Tibial nerve (tissue), 4 donors: ENCODE measurements at regions not wholly inside any gene's neighbourhood (a gene's known extent, or its start where the extent isn't known, plus 50 kb on each side); places are given as distances from the start of the nearest gene placed in this dataset.

Experiments used
- DNase-seq, 2 donors: peaks; one replicate each; pipeline ENCODE4 v3.0.0-alpha.2; 2019; ENCODE audit warnings: low spot score in 2 of 2
- H3K27ac ChIP-seq, 4 donors: fragments of 200-600 bp; sonication (generic) in 3 of 4; one replicate each; pipeline ENCODE4 v1.5.1; 2017 to 2019; ENCODE audit warnings: mild to moderate bottlenecking in 1 of 4
- H3K27me3 ChIP-seq, 2 donors: fragments of 200-600 bp; sonication (generic) in 1 of 2; one replicate each; pipeline versions ENCODE4 v1.5.1 to v1.6.0; 2017 to 2019
- H3K36me3 ChIP-seq, 3 donors: fragments of 200-600 bp; sonication (generic); one replicate each; pipeline ENCODE4 v1.5.1; 2018 to 2019
- H3K4me1 ChIP-seq, 4 donors: fragments of 200-600 bp; sonication (generic) in 3 of 4; one replicate each; pipeline ENCODE4 v1.5.1; 2017 to 2019
- H3K4me3 ChIP-seq, 4 donors: fragments of 200-600 bp; sonication (generic) in 3 of 4; one replicate each; pipeline ENCODE4 v1.5.1; 2017 to 2019; ENCODE audit warnings: mild to moderate bottlenecking in 1 of 4, moderate library complexity in 1 of 4
- H3K9me3 ChIP-seq, 4 donors: fragments of 200-600 bp; sonication (generic) in 3 of 4; one replicate each; pipeline ENCODE4 v1.5.1; 2017 to 2019
- CTCF ChIP-seq, 5 experiments: fragments of 200-600 bp in 3 of 5; fragments of 450-650 bp in 2 of 5; sonication (generic) in 3 of 5; IDR thresholded peaks; one replicate each; pipeline ENCODE4 v1.5.1; 2016 to 2019; ENCODE audit warnings: antibody characterized with exemption in 5 of 5, mild to moderate bottlenecking in 3 of 5, moderate library complexity in 2 of 5
- EP300 ChIP-seq, 2 donors: sonication (generic); formaldehyde crosslinking; IDR thresholded peaks; one replicate each; pipeline ENCODE4 v1.6.1; 2017; ENCODE audit warnings: antibody characterized with exemption in 2 of 2, mild to moderate bottlenecking in 1 of 2
- POLR2A ChIP-seq, 2 donors: fragments of 450-650 bp; IDR thresholded peaks; one replicate each; pipeline ENCODE4 v1.6.1; 2017; ENCODE audit warnings: antibody characterized with exemption in 2 of 2, mild to moderate bottlenecking in 2 of 2, moderate library complexity in 2 of 2
- WGBS, 2 donors: methylation state at CpG; one replicate each; pipeline ENCODE4 v1.1.5; 2018; 5-methylcytosine and 5-hydroxymethylcytosine counted together

GRCh38 chr12:127419111-127419510 lies 847.9 kb upstream of the TMEM132C start:
- WGBS, 2 donors: 78 to 82% methylated on average over 2 of the region's 2 CpGs
- TF ChIP-seq EP300 (IDR thresholded peaks at IDR 0.05): no peak
- TF ChIP-seq CTCF (IDR thresholded peaks at IDR 0.05): no peak
- TF ChIP-seq POLR2A (IDR thresholded peaks at IDR 0.05): no peak
- H3K36me3 ChIP-seq: no peaks in the 10 kb centered on the region

GRCh38 chr12:127421614-127422013 lies 845.4 kb upstream of the TMEM132C start:
- H3K36me3 ChIP-seq: no peaks in the 10 kb centered on the region
- no peak for TF ChIP-seq EP300 (IDR thresholded peaks at IDR 0.05)
- no peak for TF ChIP-seq POLR2A (IDR thresholded peaks at IDR 0.05)
- no peak for TF ChIP-seq CTCF (IDR thresholded peaks at IDR 0.05)
- H3K4me1 ChIP-seq: no peaks in the 10 kb centered on the region
- no peaks in the 10 kb centered on the region for H3K27me3 ChIP-seq
- no peak for DNase-seq
- no peak overlapping the region for H3K4me3 ChIP-seq
- H3K9me3 ChIP-seq: peaks cover 0 to 6% (median 0%) of the 10 kb centered on the region in 4 donors
- 82 to 87% methylated on average over 5 of the region's 5 CpGs for WGBS, 2 donors
- H3K27ac ChIP-seq: no peak overlapping the region

More at GRCh38 chr12:127419111-127419510, 847.9 kb upstream of the TMEM132C start:
- Histone ChIP-seq H3K9me3 (peaks cover 0 to 6% (median 0%) of the 10 kb centered on the region in 4 donors), H3K27me3 (no peaks in the 10 kb centered on the region), H3K27ac (no peak overlapping the region), H3K4me3 (no peak overlapping the region), H3K4me1 (no peaks in the 10 kb centered on the region)
- DNase-seq: no peak

GRCh38 chr12:127422935-127423566 lies 843.9 kb upstream of the TMEM132C start:
- no peak for TF ChIP-seq POLR2A (IDR thresholded peaks at IDR 0.05)
- TF ChIP-seq CTCF (IDR thresholded peaks at IDR 0.05): no peak
- no peak for TF ChIP-seq EP300 (IDR thresholded peaks at IDR 0.05)
- Histone ChIP-seq H3K4me1 (no peaks in the 10 kb centered on the region), H3K27ac (no peak overlapping the region), H3K4me3 (no peak overlapping the region), H3K9me3 (peaks cover 0 to 6% (median 0%) of the 10 kb centered on the region in 4 donors), H3K27me3 (no peaks in the 10 kb centered on the region), H3K36me3 (no peaks in the 10 kb centered on the region)
- WGBS, 2 donors: 81 to 83% methylated on average over 9 of the region's 9 CpGs
- no peak for DNase-seq

- WGBS, 2 donors: 69 to 78% methylated on average over 4 of the region's 4 CpGs
- no peak overlapping the region for H3K27ac ChIP-seq
Observed at GRCh38 chr12:127425474-127425873, 841.5 kb upstream of the TMEM132C start.

More at GRCh38 chr12:127425474-127425873, 841.5 kb upstream of the TMEM132C start:
- no peak for DNase-seq
- TF ChIP-seq EP300 (IDR thresholded peaks at IDR 0.05) (no peak), POLR2A (IDR thresholded peaks at IDR 0.05) (no peak), CTCF (IDR thresholded peaks at IDR 0.05) (no peak)
- Histone ChIP-seq H3K9me3 (no peaks in the 10 kb centered on the region), H3K4me1 (no peaks in the 10 kb centered on the region), H3K36me3 (no peaks in the 10 kb centered on the region), H3K4me3 (no peak overlapping the region), H3K27me3 (no peaks in the 10 kb centered on the region)
